TTC549 (cell line): ENCODE measurements at regions not wholly inside any gene's neighbourhood (a gene's known extent, or its start where the extent isn't known, plus 50 kb on each side); places are given as distances from the start of the nearest gene placed in this dataset.

Experiments used
- FAIRE-seq: peaks from 2 replicates; lab custom pipeline; 2012; peaks lifted over from hg19 to GRCh38; lab: Jason Lieb, UNC

GRCh38 chr10:64219271-64220025 is 698.2 kb downstream of the REEP3 start:
- no peak for FAIRE-seq

DNA sequence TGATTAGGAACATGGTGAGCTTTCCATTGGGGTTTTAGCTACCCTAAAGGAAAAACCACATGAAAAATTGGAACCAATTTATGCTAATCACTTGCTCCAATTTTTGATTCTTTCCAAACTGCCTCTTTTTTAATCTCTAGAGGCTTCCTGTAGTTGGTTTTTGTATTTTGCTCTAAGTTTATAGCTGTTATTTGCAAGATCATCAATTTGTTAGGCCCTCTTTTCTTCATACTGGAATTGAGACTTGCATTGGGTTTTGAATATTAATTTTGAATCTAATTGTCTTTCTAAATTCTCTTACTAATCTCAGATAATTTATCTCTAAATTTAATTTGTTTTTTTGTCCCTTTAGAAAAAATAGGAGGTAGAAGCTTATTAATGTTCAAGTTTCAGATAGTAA is 713.3 kb downstream of the REEP3 start:
- no peak for FAIRE-seq

- FAIRE-seq: no peak
Observed at GRCh38 chr10:64257704-64258103, 736.5 kb downstream of the REEP3 start.

GRCh38 chr10:64261092-64261491 is 739.9 kb downstream of the REEP3 start:
- FAIRE-seq: no peak

DNA sequence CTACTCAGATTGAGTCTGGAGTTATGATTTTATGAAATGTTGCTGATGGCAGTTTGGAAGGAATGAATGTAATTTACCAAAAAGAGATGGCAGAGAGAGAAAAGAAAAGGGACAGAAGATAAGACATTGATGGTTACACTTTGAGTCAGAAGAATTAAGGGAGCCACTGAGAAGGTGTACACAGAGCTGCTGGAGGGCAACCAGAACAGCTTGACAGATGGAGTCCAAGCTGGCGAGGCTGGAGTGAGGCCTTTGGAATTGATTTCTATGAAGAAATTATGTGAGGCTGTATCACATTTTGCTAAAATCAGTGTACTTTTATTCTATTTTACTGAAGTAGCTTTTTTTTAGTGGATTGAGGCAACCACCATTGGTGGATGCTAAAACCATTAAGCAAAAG is 740.5 kb downstream of the REEP3 start:
- no peak for FAIRE-seq

- FAIRE-seq: no peak
Observed at GRCh38 chr10:64265961-64266360, 744.8 kb downstream of the REEP3 start.

DNA sequence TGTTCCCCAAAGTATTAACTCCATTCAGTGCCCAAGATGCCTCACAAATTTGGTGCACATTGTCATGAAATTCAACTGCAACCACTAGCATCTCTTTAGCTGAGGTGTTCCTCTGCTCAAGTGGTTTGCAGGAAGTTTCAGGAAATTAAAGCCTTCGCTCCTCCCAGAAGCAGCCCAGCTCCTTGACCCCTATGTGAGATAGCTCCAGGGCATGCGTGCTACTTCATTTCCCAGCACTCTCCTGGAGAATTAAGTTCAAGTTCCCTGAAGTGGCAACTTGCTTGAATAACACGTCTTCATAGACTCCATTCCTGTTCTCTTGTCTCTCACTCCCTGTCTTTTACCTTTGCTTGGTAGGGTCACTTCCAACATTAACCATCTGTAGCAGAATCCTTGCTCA is 750.3 kb downstream of the REEP3 start:
- FAIRE-seq: no peak

GRCh38 chr10:64271983-64272382 is 750.8 kb downstream of the REEP3 start:
- FAIRE-seq: no peak

DNA sequence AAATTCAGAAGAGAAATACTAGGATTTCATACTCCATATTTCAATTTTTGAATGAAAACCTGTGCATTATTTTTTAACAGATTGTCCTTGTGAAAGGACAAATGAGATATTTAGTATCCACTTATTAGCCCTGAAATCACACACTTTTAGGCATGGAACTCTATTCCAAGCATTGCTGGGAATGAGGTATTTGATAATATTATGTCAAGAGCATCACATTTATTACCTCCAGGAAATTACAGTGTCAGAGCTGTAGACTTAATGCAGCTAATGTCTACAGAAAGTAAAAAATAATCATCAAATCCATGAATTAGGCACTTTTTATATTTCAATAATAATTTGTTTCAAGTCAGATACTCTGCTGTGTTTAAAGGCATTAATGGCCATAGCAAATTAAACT is 753.8 kb downstream of the REEP3 start:
- no peak for FAIRE-seq

GRCh38 chr10:64275774-64276173 is 754.6 kb downstream of the REEP3 start:
- no peak for FAIRE-seq

DNA sequence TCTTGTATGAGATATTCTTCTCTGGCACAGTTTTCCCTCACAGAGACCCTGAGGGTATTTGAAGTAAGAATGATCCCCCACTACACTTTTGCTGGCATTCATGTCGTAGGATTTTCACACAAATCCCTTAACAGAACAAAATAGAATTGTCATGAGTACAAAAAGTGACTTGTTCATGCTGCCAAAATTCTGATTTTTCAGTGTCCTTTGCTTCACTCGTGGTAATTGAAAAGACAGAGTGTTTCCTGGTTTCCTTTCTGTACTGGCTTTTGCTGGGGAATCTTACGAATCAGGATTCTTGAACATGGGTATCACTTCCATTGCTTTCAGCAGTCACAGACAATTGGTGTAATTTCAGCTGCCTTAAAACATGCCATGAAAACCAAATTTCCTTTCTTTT is 756.3 kb downstream of the REEP3 start:
- FAIRE-seq: no peak

DNA sequence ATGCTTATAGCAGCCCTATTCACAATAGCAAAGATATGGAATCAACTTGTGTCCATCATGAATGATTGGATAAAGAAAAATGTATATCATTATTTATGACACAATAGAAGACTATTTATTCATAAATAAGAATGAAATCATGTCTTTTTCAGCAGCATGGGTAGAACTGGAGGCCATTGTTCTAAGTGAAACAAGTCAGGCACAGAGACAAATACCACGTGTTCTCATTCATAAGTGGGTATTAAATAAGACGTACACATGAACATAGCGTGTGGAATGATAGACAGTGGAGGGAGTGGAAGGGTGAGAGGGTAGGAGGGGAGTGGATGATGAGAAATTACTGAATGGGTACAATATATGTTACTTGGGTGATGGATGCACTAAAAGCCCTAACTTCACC is 762.4 kb downstream of the REEP3 start:
- no peak for FAIRE-seq

DNA sequence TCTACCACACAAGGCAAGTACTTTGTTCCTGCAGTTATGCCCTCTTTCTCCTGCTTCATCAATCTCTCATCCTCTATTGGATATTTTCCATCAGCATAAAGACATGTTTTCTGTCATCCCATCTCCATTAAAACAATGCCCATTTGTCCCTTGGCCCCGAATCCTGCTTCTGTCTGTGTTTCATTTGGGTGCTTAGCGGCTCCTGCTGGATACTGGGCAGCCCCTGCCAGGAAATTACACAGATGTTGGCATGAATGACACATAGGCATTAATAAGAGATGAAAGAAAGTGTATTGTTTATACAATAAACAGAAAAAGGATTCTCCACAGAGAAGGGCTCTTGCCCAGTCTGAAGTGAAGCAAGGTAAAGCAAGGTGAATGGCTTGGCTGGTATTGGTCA is 765.3 kb downstream of the REEP3 start:
- FAIRE-seq: no peak

- no peak for FAIRE-seq
Observed at GRCh38 chr10:64288404-64288803, 767.2 kb downstream of the REEP3 start.

GRCh38 chr10:64303566-64303965 is 782.4 kb downstream of the REEP3 start:
- FAIRE-seq: no peak

DNA sequence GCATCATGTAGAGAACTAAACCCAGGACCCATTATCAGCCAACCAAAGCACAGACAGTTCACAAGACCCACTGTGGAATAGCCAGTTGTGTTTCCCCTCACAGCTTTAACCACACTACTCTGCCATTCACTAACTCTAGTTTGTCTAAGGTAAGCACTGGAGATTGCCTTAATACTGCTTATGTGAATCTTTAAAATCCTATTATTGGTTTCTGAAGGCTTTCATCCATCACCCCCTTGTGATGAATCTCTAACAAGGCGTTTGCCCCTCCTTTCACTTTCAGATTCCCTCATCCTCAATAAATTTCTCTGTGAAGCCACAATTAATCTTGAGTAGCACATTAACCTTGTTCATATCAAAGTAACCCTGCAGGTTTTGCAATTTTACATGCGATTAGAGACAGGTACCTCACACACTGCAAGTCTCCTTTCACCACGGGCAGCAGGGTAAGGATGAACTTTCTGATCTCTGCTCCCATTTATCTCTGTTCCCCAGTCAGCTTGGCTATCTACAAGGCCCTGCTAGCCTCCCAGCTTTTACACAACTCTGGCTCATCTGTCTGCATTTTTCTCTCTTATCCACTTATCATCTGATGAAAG is 785.6 kb downstream of the REEP3 start:
- FAIRE-seq: no peak

- no peak for FAIRE-seq
Observed at GRCh38 chr10:64312876-64313275, 791.7 kb downstream of the REEP3 start.

DNA sequence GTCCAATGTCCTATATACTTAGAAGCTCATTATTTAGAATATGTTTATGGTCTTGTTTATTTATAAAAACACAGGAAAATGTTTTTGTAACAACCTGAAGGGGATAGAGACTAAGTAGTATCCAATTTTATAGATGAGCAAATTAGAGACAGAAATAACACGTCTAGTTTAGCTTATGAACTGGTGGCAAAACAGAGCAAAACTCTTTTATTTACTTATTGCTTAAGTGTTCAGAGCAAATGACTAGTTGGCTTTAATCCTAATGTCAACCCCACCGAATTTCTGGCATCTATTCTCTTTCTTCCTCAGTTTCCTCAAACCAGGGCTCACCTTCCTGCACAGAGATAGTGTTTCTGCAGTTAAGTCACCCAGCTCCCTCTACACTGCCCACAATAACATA is 792.8 kb downstream of the REEP3 start:
- FAIRE-seq: no peak

DNA sequence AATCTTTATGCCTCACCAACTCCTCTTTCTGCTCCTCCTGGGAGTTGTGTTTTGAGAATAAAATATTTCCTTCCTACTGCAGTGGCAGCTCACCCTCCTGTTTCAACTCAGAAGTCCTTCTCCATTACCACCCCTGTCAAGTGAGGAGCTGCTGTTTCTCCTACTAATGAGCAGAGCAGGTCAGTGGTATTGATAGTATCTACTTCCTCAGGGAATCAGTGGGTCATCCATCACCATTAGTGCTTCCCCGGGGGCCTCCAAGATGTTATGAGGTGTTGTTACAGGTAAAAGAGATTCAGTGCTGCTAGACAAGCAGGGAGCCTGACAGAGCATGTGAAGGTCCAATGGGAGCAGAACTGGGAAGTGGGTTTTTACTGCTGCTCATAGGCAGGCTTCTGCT is 795.2 kb downstream of the REEP3 start:
- FAIRE-seq: no peak

- no peak for FAIRE-seq
Observed at GRCh38 chr10:64316833-64317232, 795.6 kb downstream of the REEP3 start.

DNA sequence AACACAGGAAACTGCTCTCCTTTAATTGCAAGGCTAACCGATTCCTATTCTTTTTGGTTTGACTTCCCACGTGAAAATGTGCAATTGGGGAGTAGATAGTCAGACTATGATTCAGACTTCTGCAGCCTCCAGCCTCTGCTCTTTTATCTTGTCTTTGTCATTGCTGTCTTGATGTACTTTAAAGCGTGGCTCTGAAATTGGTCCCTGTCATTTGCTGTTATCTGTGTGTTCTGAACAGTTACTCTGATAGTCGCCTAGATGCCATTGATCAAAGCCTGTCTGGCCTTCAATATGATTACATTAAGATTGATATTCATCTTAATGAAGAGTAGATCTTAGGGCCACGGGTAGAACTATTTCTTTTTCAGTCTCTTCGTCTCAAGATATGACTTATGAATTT is 799.2 kb downstream of the REEP3 start:
- no peak for FAIRE-seq

DNA sequence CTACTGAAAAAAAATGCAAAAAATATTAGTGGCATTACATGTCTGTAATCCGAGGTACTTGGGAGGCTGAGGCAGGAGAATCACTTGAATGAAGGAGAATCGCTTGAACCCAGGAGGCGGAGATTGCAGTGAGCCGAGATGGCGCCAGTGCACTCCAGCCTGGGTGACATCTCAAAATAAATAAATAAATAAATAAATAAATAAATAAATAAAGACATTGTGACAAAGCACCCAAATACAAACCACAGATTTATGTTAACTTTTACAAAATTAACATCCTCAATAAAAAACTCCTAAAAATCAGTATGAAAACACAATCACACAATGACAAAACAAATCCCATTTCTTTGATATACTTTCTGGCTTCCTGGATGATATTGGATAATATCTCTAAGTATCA is 808.3 kb downstream of the REEP3 start:
- FAIRE-seq: no peak

DNA sequence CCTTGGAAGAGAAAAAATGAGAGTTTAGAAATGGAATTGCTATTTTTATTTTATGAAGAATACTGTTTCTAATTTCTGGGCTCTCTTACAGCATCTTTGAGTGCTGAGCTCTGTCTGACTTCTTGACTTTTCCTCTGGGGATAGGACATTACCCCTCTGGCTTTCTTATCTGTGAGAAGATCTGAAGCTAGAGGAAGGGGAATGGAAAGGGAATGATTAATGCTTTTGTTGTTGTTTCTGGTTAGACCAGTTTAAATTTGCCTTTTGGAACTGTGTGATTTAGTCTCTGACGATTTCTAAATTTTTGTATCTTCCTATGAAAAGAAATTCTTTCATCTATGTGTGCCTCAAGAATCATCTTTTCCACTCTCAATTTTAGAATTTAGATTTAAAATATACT is 811.4 kb downstream of the REEP3 start:
- no peak for FAIRE-seq

GRCh38 chr10:64334084-64334483 is 812.9 kb downstream of the REEP3 start:
- FAIRE-seq: no peak
